Thyroid gland (tissue), 4 donors: ENCODE measurements at regions not wholly inside any gene's neighbourhood (a gene's known extent, or its start where the extent isn't known, plus 50 kb on each side); places are given as distances from the start of the nearest gene placed in this dataset.

Source experiments
- DNase-seq, 2 donors: peaks; one replicate each; pipeline ENCODE4 v3.0.0-alpha.2; 2019
- H3K27ac ChIP-seq, 3 donors: fragments of 200-600 bp; sonication (generic); 1 replicate in 2 of 3; 2 replicates in 1 of 3; pipeline ENCODE4 v1.5.1; 2016 to 2019; ENCODE audit warnings: mild to moderate bottlenecking in 1 of 3, moderate library complexity in 1 of 3
- H3K27me3 ChIP-seq: fragments of 200-600 bp; sonication (generic); one replicate; pipeline ENCODE4 v1.5.1; 2019
- H3K36me3 ChIP-seq, 2 donors: fragments of 200-600 bp; sonication (generic); one replicate each; pipeline ENCODE4 v1.5.1; 2016 to 2019
- H3K4me1 ChIP-seq, 2 donors: fragments of 200-600 bp; sonication (generic); one replicate each; pipeline ENCODE4 v1.5.1; 2017 to 2019
- H3K4me3 ChIP-seq, 3 donors: fragments of 200-600 bp; sonication (generic); replicated peaks in 1 of 3; 1 replicate in 2 of 3; 2 replicates in 1 of 3; pipeline ENCODE4 v1.5.1; 2016; ENCODE audit warnings: mild to moderate bottlenecking in 1 of 3
- H3K9me3 ChIP-seq: fragments of 200-600 bp; sonication (generic); one replicate; pipeline ENCODE4 v1.5.1; 2017
- POLR2A ChIP-seq, 2 donors: fragments of 450-650 bp; IDR thresholded peaks; one replicate each; pipeline ENCODE4 v1.6.1; 2017; ENCODE audit warnings: antibody characterized with exemption in 2 of 2, mild to moderate bottlenecking in 2 of 2, moderate library complexity in 1 of 2
- WGBS, 2 donors: methylation state at CpG; one replicate each; pipeline ENCODE4 v1.1.5; 2017; 5-methylcytosine and 5-hydroxymethylcytosine counted together
- intact Hi-C: fragments of 100-400 bp; cut with DNase I; formaldehyde crosslinking; loops from one replicate; pipeline ENCODE4 v1.15.1; 2023
- TF ChIP-seq, protein P1 (sequence below), 6 experiments: fragments of 200-600 bp in 3 of 6; fragments of 450-650 bp in 3 of 6; sonication (generic) in 3 of 6; IDR thresholded peaks; one replicate each; pipeline ENCODE4 v1.5.1; 2016 to 2019; ENCODE audit warnings: antibody characterized with exemption in 6 of 6, mild to moderate bottlenecking in 2 of 6, inconsistent platforms in 1 of 6, moderate library complexity in 1 of 6

DNA sequence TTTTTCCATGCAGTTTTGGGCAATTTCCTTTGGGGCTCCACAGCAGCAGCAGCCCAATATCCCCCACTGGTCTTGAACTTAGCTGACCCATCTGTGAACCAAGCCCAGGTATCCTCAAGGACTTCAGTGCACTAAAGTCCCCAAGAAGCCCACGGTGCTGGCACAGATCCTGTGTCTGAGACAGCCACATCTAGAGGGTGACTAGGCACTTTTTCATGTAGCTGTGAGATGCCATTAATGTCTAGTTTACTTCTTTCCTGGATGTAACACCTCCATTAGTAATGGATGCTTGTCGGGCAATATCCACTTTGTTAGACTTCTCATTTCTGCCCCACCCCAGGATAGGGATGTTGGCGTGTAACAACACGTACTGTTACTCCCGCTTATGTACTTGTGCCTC is 117.9 kb downstream of the GPCPD1 start:
- no peak for DNase-seq
- TF ChIP-seq, protein P1, sequence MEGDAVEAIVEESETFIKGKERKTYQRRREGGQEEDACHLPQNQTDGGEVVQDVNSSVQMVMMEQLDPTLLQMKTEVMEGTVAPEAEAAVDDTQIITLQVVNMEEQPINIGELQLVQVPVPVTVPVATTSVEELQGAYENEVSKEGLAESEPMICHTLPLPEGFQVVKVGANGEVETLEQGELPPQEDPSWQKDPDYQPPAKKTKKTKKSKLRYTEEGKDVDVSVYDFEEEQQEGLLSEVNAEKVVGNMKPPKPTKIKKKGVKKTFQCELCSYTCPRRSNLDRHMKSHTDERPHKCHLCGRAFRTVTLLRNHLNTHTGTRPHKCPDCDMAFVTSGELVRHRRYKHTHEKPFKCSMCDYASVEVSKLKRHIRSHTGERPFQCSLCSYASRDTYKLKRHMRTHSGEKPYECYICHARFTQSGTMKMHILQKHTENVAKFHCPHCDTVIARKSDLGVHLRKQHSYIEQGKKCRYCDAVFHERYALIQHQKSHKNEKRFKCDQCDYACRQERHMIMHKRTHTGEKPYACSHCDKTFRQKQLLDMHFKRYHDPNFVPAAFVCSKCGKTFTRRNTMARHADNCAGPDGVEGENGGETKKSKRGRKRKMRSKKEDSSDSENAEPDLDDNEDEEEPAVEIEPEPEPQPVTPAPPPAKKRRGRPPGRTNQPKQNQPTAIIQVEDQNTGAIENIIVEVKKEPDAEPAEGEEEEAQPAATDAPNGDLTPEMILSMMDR (IDR thresholded peaks at IDR 0.05): no peak
- no peak for TF ChIP-seq POLR2A (IDR thresholded peaks at IDR 0.05)
- H3K9me3 ChIP-seq: no peaks in the 10 kb centered on the region
- H3K4me3 ChIP-seq: no peak overlapping the region
- intact Hi-C loops: no loop called here
- no peak overlapping the region for H3K27ac ChIP-seq
- H3K4me1 ChIP-seq: no peaks in the 10 kb centered on the region
- no peaks in the 10 kb centered on the region for H3K36me3 ChIP-seq
- 93 to 95% methylated on average over 5 of the region's 5 CpGs for WGBS, 2 donors
- no peaks in the 10 kb centered on the region for H3K27me3 ChIP-seq

DNA sequence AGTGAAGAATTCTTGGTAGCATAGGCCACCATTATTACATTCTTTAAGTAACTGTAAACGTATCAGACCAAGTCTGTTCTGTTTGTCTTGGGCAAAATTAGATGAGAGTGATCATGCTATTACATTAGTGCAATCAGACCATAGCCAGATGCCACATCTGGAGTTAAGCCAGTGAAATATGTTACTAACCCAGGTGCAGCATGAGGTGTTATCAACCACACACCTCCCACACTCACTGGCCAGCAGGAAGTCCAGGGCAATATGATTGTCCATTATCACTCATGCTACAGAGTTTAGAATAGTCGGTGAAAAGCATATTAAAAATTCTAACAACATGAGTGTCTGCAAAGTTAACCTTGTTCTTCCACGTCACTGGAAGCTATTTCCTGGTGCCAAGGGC is 119.4 kb downstream of the GPCPD1 start:
- no peak for DNase-seq
- intact Hi-C loops: no loop called here
- TF ChIP-seq, protein P1 (IDR thresholded peaks at IDR 0.05): no peak
- TF ChIP-seq POLR2A (IDR thresholded peaks at IDR 0.05): no peak
- no peak overlapping the region for H3K4me3 ChIP-seq
- H3K9me3 ChIP-seq: no peaks in the 10 kb centered on the region
- 80 to 88% methylated on average over 3 of the region's 3 CpGs for WGBS, 2 donors
- no peaks in the 10 kb centered on the region for H3K36me3 ChIP-seq
- no peak overlapping the region for H3K27ac ChIP-seq
- no peaks in the 10 kb centered on the region for H3K4me1 ChIP-seq
- no peaks in the 10 kb centered on the region for H3K27me3 ChIP-seq

DNA sequence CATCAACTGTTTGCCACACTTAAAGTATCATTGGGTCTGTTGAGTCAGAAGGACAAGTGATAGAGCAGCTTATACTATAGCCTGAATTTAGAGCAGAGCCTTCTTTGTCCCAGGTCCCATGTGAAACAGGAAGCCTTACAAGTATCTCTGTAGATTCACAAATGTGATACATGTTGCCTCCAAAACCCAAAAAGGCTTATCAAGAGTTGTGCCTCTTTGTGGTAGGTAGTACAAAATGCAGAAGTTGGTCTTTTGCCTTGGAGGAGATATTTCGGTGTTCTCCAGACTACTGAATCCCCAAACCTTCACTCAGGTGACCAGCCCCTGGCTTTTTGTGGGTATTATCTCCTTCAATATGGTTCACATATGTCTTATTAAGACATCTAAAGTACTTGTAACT is 121.2 kb downstream of the GPCPD1 start:
- Histone ChIP-seq H3K36me3 (no peaks in the 10 kb centered on the region), H3K9me3 (no peaks in the 10 kb centered on the region), H3K27ac (no peak overlapping the region), H3K4me1 (no peaks in the 10 kb centered on the region), H3K4me3 (no peak overlapping the region), H3K27me3 (no peaks in the 10 kb centered on the region)
- DNase-seq: no peak
- 78 to 88% methylated on average over 1 of the region's 1 CpG for WGBS, 2 donors
- TF ChIP-seq, protein P1 (IDR thresholded peaks at IDR 0.05): no peak
- TF ChIP-seq POLR2A (IDR thresholded peaks at IDR 0.05): no peak
- intact Hi-C loops: no loop called here

DNA sequence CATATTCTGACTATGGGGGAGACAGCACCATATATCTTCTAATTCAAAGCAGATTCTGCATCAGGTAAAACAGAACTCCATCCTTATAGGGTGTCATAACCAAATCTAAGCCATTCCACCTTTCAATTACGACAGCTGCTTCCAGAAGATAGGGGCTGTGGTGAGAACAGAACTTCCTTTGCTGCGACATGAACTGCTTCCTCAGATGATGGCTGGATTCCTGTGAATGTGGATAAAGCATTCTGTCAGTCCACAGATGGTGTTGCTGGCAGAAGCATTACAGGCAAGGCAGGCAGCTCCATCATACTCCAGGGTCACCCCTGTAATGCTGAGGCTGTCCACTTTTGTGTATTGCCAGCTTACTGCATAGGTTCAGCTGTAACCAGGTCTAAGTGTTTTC is 122.0 kb downstream of the GPCPD1 start:
- DNase-seq: no peak
- no peaks in the 10 kb centered on the region for H3K27me3 ChIP-seq
- H3K4me1 ChIP-seq: no peaks in the 10 kb centered on the region
- intact Hi-C loops: no loop called here
- 70 to 83% methylated on average over 2 of the region's 2 CpGs for WGBS, 2 donors
- no peaks in the 10 kb centered on the region for H3K9me3 ChIP-seq
- no peak overlapping the region for H3K4me3 ChIP-seq
- no peaks in the 10 kb centered on the region for H3K36me3 ChIP-seq
- no peak for TF ChIP-seq POLR2A (IDR thresholded peaks at IDR 0.05)
- TF ChIP-seq, protein P1 (IDR thresholded peaks at IDR 0.05): no peak
- H3K27ac ChIP-seq: no peak overlapping the region

DNA sequence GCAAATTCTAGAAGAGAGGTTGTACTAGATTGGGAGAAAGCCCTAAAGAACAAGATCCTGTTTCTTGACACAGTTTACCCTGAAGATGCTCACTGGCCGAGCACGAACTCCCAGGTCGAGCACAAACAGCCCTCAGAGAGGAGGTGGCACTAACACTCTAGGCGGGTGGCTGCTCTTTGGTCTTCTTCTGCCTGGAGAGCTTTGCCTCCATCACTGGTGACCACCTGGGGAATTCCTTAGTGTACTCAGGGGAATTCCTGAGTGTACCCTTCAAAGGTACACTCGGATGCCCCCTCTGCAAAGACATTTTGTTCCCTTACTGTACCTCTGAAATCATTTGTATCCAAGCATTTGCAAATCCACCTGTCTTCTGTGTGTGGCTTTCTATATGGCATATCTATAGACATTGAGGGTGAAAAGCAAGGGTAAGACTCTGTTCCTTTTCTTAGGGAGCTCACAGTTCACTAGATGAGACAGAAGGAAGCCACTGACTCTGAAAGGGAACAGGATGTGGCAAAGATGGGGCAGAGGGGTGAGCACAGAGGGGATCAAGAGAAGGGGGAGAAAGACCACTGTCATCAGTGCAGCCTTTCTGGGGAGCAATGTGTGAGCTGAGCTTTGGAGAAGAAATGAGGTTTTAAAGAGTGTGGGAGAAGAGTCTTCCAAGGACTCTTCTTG is 124.3 kb downstream of the GPCPD1 start:
- Histone ChIP-seq H3K4me3 (no peak overlapping the region), H3K4me1 (no peaks in the 10 kb centered on the region), H3K9me3 (no peaks in the 10 kb centered on the region), H3K27ac (no peak overlapping the region), H3K36me3 (no peaks in the 10 kb centered on the region), H3K27me3 (no peaks in the 10 kb centered on the region)
- intact Hi-C loops: no loop called here
- WGBS, 2 donors: 70 to 81% methylated on average over 5 of the region's 5 CpGs
- TF ChIP-seq, protein P1 (IDR thresholded peaks at IDR 0.05): no peak
- TF ChIP-seq POLR2A (IDR thresholded peaks at IDR 0.05): no peak
- DNase-seq: no peak
